GM12864 (cell line): ENCODE measurements at regions not wholly inside any gene's neighbourhood (a gene's known extent, or its start where the extent isn't known, plus 50 kb on each side); places are given as distances from the start of the nearest gene placed in this dataset.
"Not testable (repeated sequence)": the region's sequence is repeated elsewhere in the genome, so short reads cannot be mapped to it uniquely, and the experiment has no call there.

Source experiments
- DNase-seq: peaks from one replicate; pipeline ENCODE4 v3.0.0-alpha.2; 2011; ENCODE audit warnings: low read depth
- H3K4me3 ChIP-seq: 2 replicates; pipeline ENCODE4 v1.5.1; 2011; ENCODE audit warnings: mild to moderate bottlenecking, low read depth, low read length, control low read depth
- CTCF ChIP-seq: IDR thresholded peaks from 2 replicates; pipeline ENCODE4 v1.5.1; 2011; ENCODE audit warnings: low read depth, mild to moderate bottlenecking, moderate library complexity, low read length, control low read depth, inconsistent platforms; ENCODE audit errors: missing control alignments

GRCh38 chr12:46518729-46519128 lies 146.2 kb upstream of the SLC38A2 start:
- no peak for TF ChIP-seq CTCF
- no peak for DNase-seq
- H3K4me3 ChIP-seq = no peak overlapping the region

GRCh38 chr12:46518169-46518568 lies 145.6 kb upstream of the SLC38A2 start:
- peak; percentile 3 for DNase-seq
- no peak overlapping the region for H3K4me3 ChIP-seq
- TF ChIP-seq CTCF = no peak

- peak; percentile 16 for DNase-seq
- no peak overlapping the region for H3K4me3 ChIP-seq
- TF ChIP-seq CTCF = peak; percentile 42
Measured at GRCh38 chr12:46517579-46517962, 145.0 kb upstream of the SLC38A2 start.

GRCh38 chr12:46516933-46517578 lies 144.5 kb upstream of the SLC38A2 start:
- no peak for TF ChIP-seq CTCF
- peak; percentile 82 for DNase-seq
- H3K4me3 ChIP-seq = peak overlapping the region; percentile 9; the same call in 1 of the 2 replicates

- H3K4me3 ChIP-seq = no peak overlapping the region
- DNase-seq = no peak
- no peak for TF ChIP-seq CTCF
Measured at GRCh38 chr12:46516238-46516932, 143.8 kb upstream of the SLC38A2 start.

- DNase-seq = no peak
- H3K4me3 ChIP-seq = no peak overlapping the region
- no peak for TF ChIP-seq CTCF
Measured at GRCh38 chr12:46515829-46516228, 143.3 kb upstream of the SLC38A2 start.

- H3K4me3 ChIP-seq = no peak overlapping the region
- no peak for DNase-seq
- TF ChIP-seq CTCF = no peak
Measured at GRCh38 chr12:46514886-46515285, 142.3 kb upstream of the SLC38A2 start.

- not testable (repeated sequence) for H3K4me3 ChIP-seq, DNase-seq
Measured at GRCh38 chr12:46510257-46510656, 137.7 kb upstream of the SLC38A2 start.
